ENCODE measurements at regions not wholly inside any gene's neighbourhood (a gene's known extent, or its start where the extent isn't known, plus 50 kb on each side); places are given as distances from the start of the nearest gene placed in this dataset.

GRCh38 chr6:14635934-14636591, 518.5 kb downstream of the CD83 start:
- ChIA-PET POLR2A (no interaction called here), CTCF (ENCODE audit: low intra/inter-chr PET ratio, low total read pairs) (no interaction called here)
- H3K4me3 ChIP-seq (replicated peaks in 1 of 3; ENCODE audit: insufficient read depth in 1 of 3, low read depth in 2 of 3, low read length in 3 of 3) = no peak overlapping the region
- H3K27ac ChIP-seq (ENCODE audit: extremely low read length, insufficient read depth, low read length) = no peak overlapping the region
- H2AFZ ChIP-seq (ENCODE audit: low read length) = no peak overlapping the region
- in situ Hi-C loops (cut with HindIII; ENCODE audit: extremely low pct_ligation_motif_present, low pct_unique_long_range_greater_than_20kb) = no loop called here
- no peaks in the 10 kb centered on the region for H3K9me3 ChIP-seq (ENCODE audit: low read length)
- intact Hi-C loops (cut with micrococcal nuclease; ENCODE audit: unreplicated experiment) = no loop called here
- no peak for ATAC-seq
- no peaks in the 10 kb centered on the region; a peak in 1 of 5 replicates for H3K27me3 ChIP-seq (ENCODE audit: control insufficient read depth in 1 of 2, insufficient read depth in 2 of 2, low read length in 2 of 2)
- BruUV-seq (replicated peaks) = no TSS peak
- DNase-seq (ENCODE audit: low spot score) = no peak
- no peak overlapping the region for H3K4me2 ChIP-seq (ENCODE audit: low read depth, low read length)
- TF ChIP-seq MNT (IDR thresholded peaks at IDR 0.05) (0 out of 2 replicates have a peak, but pooled peaks have one; percentile 8), TERF1 (CRISPR knock-in tag; IDR thresholded peaks at IDR 0.05) (no peak)
- H3K4me1 ChIP-seq (ENCODE audit: insufficient read depth, low read length) = no peaks in the 10 kb centered on the region
- no peak for FAIRE-seq
- 10% methylated on average over 6 of the region's 6 CpGs for WGBS (ENCODE audit: low lambda C conversion rate)
- no peak overlapping the region for H3K9ac ChIP-seq (ENCODE audit: insufficient read depth, low read depth, low read length)
- no peaks in the 10 kb centered on the region for H4K20me1 ChIP-seq (ENCODE audit: insufficient read depth, low read length)
- no peaks in the 10 kb centered on the region for H3K79me2 ChIP-seq (ENCODE audit: insufficient read depth, low read length)
- no peaks in the 10 kb centered on the region for H3K36me3 ChIP-seq (replicated peaks in 1 of 2; ENCODE audit: control insufficient read depth in 1 of 2, insufficient read depth in 2 of 2, low read length in 2 of 2)

- Histone ChIP-seq H3K36me3 (replicated peaks in 1 of 2; ENCODE audit: control insufficient read depth in 1 of 2, insufficient read depth in 2 of 2, low read length in 2 of 2) (no peaks in the 10 kb centered on the region), H3K4me2 (ENCODE audit: low read depth, low read length) (no peak overlapping the region), H3K9me3 (ENCODE audit: low read length) (no peaks in the 10 kb centered on the region), H3K79me2 (ENCODE audit: insufficient read depth, low read length) (no peaks in the 10 kb centered on the region), H2AFZ (ENCODE audit: low read length) (no peak overlapping the region), H3K9ac (ENCODE audit: insufficient read depth, low read depth, low read length) (no peak overlapping the region), H3K27me3 (ENCODE audit: control insufficient read depth in 1 of 2, insufficient read depth in 2 of 2, low read length in 2 of 2) (no peaks in the 10 kb centered on the region; a peak in 2 of 5 replicates), H4K20me1 (ENCODE audit: insufficient read depth, low read length) (no peaks in the 10 kb centered on the region), H3K4me1 (ENCODE audit: insufficient read depth, low read length) (no peaks in the 10 kb centered on the region), H3K27ac (ENCODE audit: extremely low read length, insufficient read depth, low read length) (no peak overlapping the region), H3K4me3 (replicated peaks in 1 of 3; ENCODE audit: insufficient read depth in 1 of 3, low read depth in 2 of 3, low read length in 3 of 3) (no peak overlapping the region)
- CTCF ChIA-PET (ENCODE audit: low intra/inter-chr PET ratio, low total read pairs) = no interaction called here
- 45% methylated on average over 4 of the region's 4 CpGs for WGBS (ENCODE audit: low lambda C conversion rate)
- FAIRE-seq = no peak
- ATAC-seq = no peak
- no TSS peak for BruUV-seq (replicated peaks)
- intact Hi-C loops (cut with micrococcal nuclease; ENCODE audit: unreplicated experiment) = no loop called here
- in situ Hi-C loops (cut with HindIII; ENCODE audit: extremely low pct_ligation_motif_present, low pct_unique_long_range_greater_than_20kb) = no loop called here
- DNase-seq (ENCODE audit: low spot score) = no peak
- POLR2A ChIA-PET = no interaction called here
- TF ChIP-seq HNRNPUL1 (IDR thresholded peaks at IDR 0.05; ENCODE audit: low read depth, low read length) (no peak), ISX (CRISPR knock-in tag; conservative IDR thresholded peaks at IDR 0.05) (no peak)
These were observed 520.9 kb downstream of the CD83 start for GRCh38 chr6:14638435-14638905.

All from HepG2 (cell line).